H1 (cell line): ENCODE measurements at regions not wholly inside any gene's neighbourhood (a gene's known extent, or its start where the extent isn't known, plus 50 kb on each side); places are given as distances from the start of the nearest gene placed in this dataset.

Experiments
- CTCF ChIA-PET: fragments of 300-600 bp; sonication (Branson Sonifier 250); formaldehyde crosslinking; loops from one replicate; lab custom pipeline; 2021; ENCODE audit not compliant: partially characterized antibody; lab: Charles Lee
- POLR2A ChIA-PET: fragments of 300-600 bp; sonication (Branson Sonifier 250); formaldehyde crosslinking; loops from one replicate; lab custom pipeline; 2021; ENCODE audit warnings: inconsistent platforms; ENCODE audit not compliant: partially characterized antibody; lab: Charles Lee
- DNase-seq, 2 experiments: peaks; one replicate each; pipeline versions ENCODE4 v3.0.0 to v3.0.0-alpha.2; 2010 to 2022; ENCODE audit warnings: low spot score in 2 of 2, low read depth in 1 of 2, mixed read lengths in 1 of 2
- FAIRE-seq: peaks from 2 replicates; lab custom pipeline; 2011; peaks lifted over from hg19 to GRCh38; lab: Jason Lieb, UNC
- H2AFZ ChIP-seq: 2 replicates; pipeline ENCODE4 v1.8.1; 2012; ENCODE audit warnings: low read length, inconsistent platforms
- H2AK5ac ChIP-seq: 2 replicates; pipeline ENCODE4 v1.6.1; 2013; ENCODE audit warnings: low read depth, low read length
- H2BK120ac ChIP-seq: replicated peaks from 2 replicates; pipeline ENCODE3; 2013; ENCODE audit warnings: low read depth, low read length, inconsistent platforms
- H2BK12ac ChIP-seq: 2 replicates; pipeline ENCODE4 v1.6.1; 2013; ENCODE audit warnings: low read depth, low read length
- H2BK15ac ChIP-seq: 2 replicates; pipeline ENCODE4 v1.6.1; 2013; ENCODE audit warnings: low read length
- H2BK20ac ChIP-seq: 2 replicates; pipeline ENCODE4 v1.6.1; 2013; ENCODE audit warnings: low read length
- H2BK5ac ChIP-seq: 2 replicates; pipeline ENCODE4 v1.6.1; 2013; ENCODE audit warnings: low read depth, low read length
- H3K14ac ChIP-seq: 2 replicates; pipeline ENCODE4 v1.6.1; 2013; ENCODE audit warnings: inconsistent platforms; ENCODE audit not compliant: insufficient read length
- H3K18ac ChIP-seq: 2 replicates; pipeline ENCODE4 v1.6.1; 2013; ENCODE audit warnings: low read length; ENCODE audit errors: extremely low read depth
- H3K23ac ChIP-seq: 2 replicates; pipeline ENCODE4 v1.6.1; 2013; ENCODE audit warnings: inconsistent platforms; ENCODE audit not compliant: insufficient read length
- H3K23me2 ChIP-seq: 2 replicates; pipeline ENCODE4 v1.6.1; 2013; ENCODE audit warnings: low read depth, low read length
- H3K27ac ChIP-seq: 2 replicates; pipeline ENCODE4 v1.6.1; 2011; ENCODE audit warnings: low read depth, low read length, inconsistent platforms
- H3K27me3 ChIP-seq, 4 experiments: replicated peaks in 1 of 4; 1 replicate in 1 of 4; 2 replicates in 3 of 4; pipeline versions ENCODE4 v1.6.1 to v1.8.1; 2011 to 2013; ENCODE audit warnings: low read length in 3 of 4, mild to moderate bottlenecking in 3 of 4, inconsistent platforms in 2 of 4, mixed read lengths in 2 of 4, moderate library complexity in 1 of 4; ENCODE audit not compliant: control insufficient read depth in 3 of 4, insufficient read depth in 3 of 4; ENCODE audit errors: extremely low read depth in 1 of 4
- H3K36me3 ChIP-seq, 4 experiments: 2 replicates each; pipeline versions ENCODE4 v1.6.1 to v1.8.1; 2011 to 2013; ENCODE audit warnings: mild to moderate bottlenecking in 4 of 4, low read length in 3 of 4, moderate library complexity in 2 of 4, control low read depth in 1 of 4, inconsistent platforms in 1 of 4; ENCODE audit not compliant: insufficient read depth in 4 of 4, control insufficient read depth in 2 of 4
- H3K4ac ChIP-seq: replicated peaks from 2 replicates; pipeline ENCODE3; 2013; ENCODE audit warnings: low read length, low read depth, mixed read lengths, inconsistent platforms; ENCODE audit not compliant: insufficient read length
- H3K4me1 ChIP-seq, 4 experiments: replicated peaks in 1 of 4; 1 replicate in 1 of 4; 2 replicates in 3 of 4; pipeline versions ENCODE4 v1.6.1 to v1.8.1; 2011 to 2013; ENCODE audit warnings: low read length in 3 of 4, inconsistent platforms in 2 of 4, mixed read lengths in 1 of 4; ENCODE audit not compliant: insufficient read depth in 4 of 4, control insufficient read depth in 3 of 4
- H3K4me2 ChIP-seq, 2 experiments: 2 replicates each; pipeline versions ENCODE4 v1.6.1 to v1.8.1; 2011 to 2013; ENCODE audit warnings: low read depth in 2 of 2, low read length in 2 of 2, control low read depth in 1 of 2, inconsistent platforms in 1 of 2, mild to moderate bottlenecking in 1 of 2; ENCODE audit not compliant: insufficient read depth in 1 of 2
- H3K4me3 ChIP-seq, 4 experiments: fragments of 200-600, 300-600 bp in 1 of 4; sonication (generic), shearing (Covaris generic), sonication (Bioruptor Twin) in 1 of 4; 2 replicates each; pipeline versions ENCODE4 v1.5.1 to v1.8.1; 2011 to 2016; ENCODE audit warnings: low read length in 4 of 4, low read depth in 3 of 4, control low read depth in 2 of 4, inconsistent platforms in 2 of 4, mild to moderate bottlenecking in 2 of 4, mixed read lengths in 1 of 4, moderate library complexity in 1 of 4; ENCODE audit not compliant: insufficient read depth in 2 of 4; ENCODE audit errors: extremely low read depth in 1 of 4
- H3K56ac ChIP-seq: replicated peaks from 2 replicates; pipeline ENCODE3; 2013; ENCODE audit warnings: low read depth, mild to moderate bottlenecking, mixed read lengths, low read length, inconsistent platforms; ENCODE audit not compliant: insufficient read length
- H3K79me1 ChIP-seq: 2 replicates; pipeline ENCODE4 v1.6.1; 2013; ENCODE audit warnings: low read depth, low read length, control low read depth
- H3K79me2 ChIP-seq, 2 experiments: 2 replicates each; pipeline versions ENCODE4 v1.6.1 to v1.8.1; 2012 to 2013; ENCODE audit warnings: low read length in 2 of 2, mild to moderate bottlenecking in 2 of 2, inconsistent platforms in 1 of 2; ENCODE audit not compliant: insufficient read depth in 2 of 2, control insufficient read depth in 1 of 2
- H3K9ac ChIP-seq, 4 experiments: replicated peaks in 1 of 4; 1 replicate in 1 of 4; 2 replicates in 3 of 4; pipeline versions ENCODE4 v1.6.1 to v1.8.1; 2011 to 2013; ENCODE audit warnings: low read depth in 3 of 4, low read length in 3 of 4, control low read depth in 2 of 4, mild to moderate bottlenecking in 2 of 4, moderate library complexity in 2 of 4, inconsistent platforms in 1 of 4; ENCODE audit errors: extremely low read depth in 1 of 4
- H3K9me3 ChIP-seq, 2 experiments: 2 replicates each; pipeline versions ENCODE4 v1.6.1 to v1.8.1; 2012 to 2013; ENCODE audit warnings: mild to moderate bottlenecking in 2 of 2, moderate library complexity in 2 of 2, control low read depth in 1 of 2, inconsistent platforms in 1 of 2, low read depth in 1 of 2, low read length in 1 of 2, mixed read lengths in 1 of 2; ENCODE audit not compliant: insufficient read depth in 2 of 2
- H4K20me1 ChIP-seq, 2 experiments: replicated peaks in 1 of 2; 2 replicates each; pipeline versions ENCODE3 to v1.8.1; 2011 to 2013; ENCODE audit warnings: inconsistent platforms in 2 of 2, low read length in 2 of 2, mild to moderate bottlenecking in 1 of 2; ENCODE audit not compliant: insufficient read depth in 2 of 2, control insufficient read depth in 1 of 2
- H4K5ac ChIP-seq: 2 replicates; pipeline ENCODE4 v1.6.1; 2013; ENCODE audit warnings: low read length, low read depth, mixed read lengths, inconsistent platforms; ENCODE audit not compliant: insufficient read length
- H4K8ac ChIP-seq: 2 replicates; pipeline ENCODE4 v1.8.0; 2013; ENCODE audit warnings: mild to moderate bottlenecking, moderate library complexity, low read length, inconsistent platforms; ENCODE audit not compliant: insufficient read depth; ENCODE audit errors: extremely low read depth
- H4K91ac ChIP-seq: replicated peaks from 2 replicates; pipeline ENCODE3; 2013; ENCODE audit warnings: low read length, mixed read lengths, inconsistent platforms; ENCODE audit not compliant: insufficient read length
- CHD2 ChIP-seq: IDR thresholded peaks from 2 replicates; pipeline ENCODE4 v1.6.1; 2012; ENCODE audit warnings: low read length, improper control_type of control experiment
- CTBP2 ChIP-seq: IDR thresholded peaks from 2 replicates; pipeline ENCODE4 v1.7.0; 2011; ENCODE audit warnings: borderline replicate concordance, mild to moderate bottlenecking, moderate library complexity, mixed read lengths, low read length; ENCODE audit not compliant: insufficient read depth, insufficient read length
- POLR2AphosphoS5 ChIP-seq: IDR thresholded peaks from 2 replicates; pipeline ENCODE4 v1.6.1; 2011; ENCODE audit warnings: low read depth, low read length
- RAD21 ChIP-seq, 2 experiments: IDR thresholded peaks in 1 of 2; conservative IDR thresholded peaks in 1 of 2; 2 replicates each; pipeline ENCODE4 v1.6.1; 2011; ENCODE audit warnings: low read depth in 2 of 2, low read length in 2 of 2, improper control_type of control experiment in 1 of 2, inconsistent platforms in 1 of 2, mild to moderate bottlenecking in 1 of 2, moderate library complexity in 1 of 2
- SUZ12 ChIP-seq: fragments of 200-600 bp; sonication (generic); IDR thresholded peaks from 2 replicates; pipeline ENCODE4 v1.6.1; 2012; ENCODE audit warnings: mild to moderate bottlenecking, inconsistent platforms, low read length, moderate library complexity, mixed read lengths
- TAF1 ChIP-seq: IDR thresholded peaks from 2 replicates; pipeline ENCODE4 v1.6.1; 2011; ENCODE audit warnings: mild to moderate bottlenecking, low read depth, low read length
- WGBS, 2 experiments: shearing (Covaris generic) in 1 of 2; methylation state at CpG; one replicate each; pipeline versions ENCODE4 v1.1.6 to v1.1.7; 2013 to 2015; ENCODE audit warnings: low lambda C conversion rate in 2 of 2, mixed read lengths in 2 of 2, inconsistent platforms in 1 of 2, low coverage in 1 of 2, missing lambda C conversion rate in 1 of 2; ENCODE audit not compliant: insufficient replicate concordance in 2 of 2, insufficient coverage in 1 of 2, insufficient read length in 1 of 2; ENCODE audit errors: extremely low coverage in 1 of 2, missing lambda C conversion rate in 1 of 2; 5-methylcytosine and 5-hydroxymethylcytosine counted together
- TF ChIP-seq, protein P1 (sequence below), 3 experiments: IDR thresholded peaks; 1 replicate in 2 of 3; 2 replicates in 1 of 3; pipeline versions ENCODE4 v1.5.1 to v1.6.1; 2011; ENCODE audit warnings: low read length in 3 of 3, mild to moderate bottlenecking in 3 of 3, inconsistent platforms in 2 of 3, low read depth in 1 of 3, moderate library complexity in 1 of 3; ENCODE audit not compliant: insufficient read depth in 1 of 3; ENCODE audit errors: control extremely low read depth in 1 of 3
- TF ChIP-seq, protein P2 (sequence below): IDR thresholded peaks from 2 replicates; pipeline ENCODE4 v1.6.1; 2012; ENCODE audit warnings: low read length, inconsistent platforms

DNA sequence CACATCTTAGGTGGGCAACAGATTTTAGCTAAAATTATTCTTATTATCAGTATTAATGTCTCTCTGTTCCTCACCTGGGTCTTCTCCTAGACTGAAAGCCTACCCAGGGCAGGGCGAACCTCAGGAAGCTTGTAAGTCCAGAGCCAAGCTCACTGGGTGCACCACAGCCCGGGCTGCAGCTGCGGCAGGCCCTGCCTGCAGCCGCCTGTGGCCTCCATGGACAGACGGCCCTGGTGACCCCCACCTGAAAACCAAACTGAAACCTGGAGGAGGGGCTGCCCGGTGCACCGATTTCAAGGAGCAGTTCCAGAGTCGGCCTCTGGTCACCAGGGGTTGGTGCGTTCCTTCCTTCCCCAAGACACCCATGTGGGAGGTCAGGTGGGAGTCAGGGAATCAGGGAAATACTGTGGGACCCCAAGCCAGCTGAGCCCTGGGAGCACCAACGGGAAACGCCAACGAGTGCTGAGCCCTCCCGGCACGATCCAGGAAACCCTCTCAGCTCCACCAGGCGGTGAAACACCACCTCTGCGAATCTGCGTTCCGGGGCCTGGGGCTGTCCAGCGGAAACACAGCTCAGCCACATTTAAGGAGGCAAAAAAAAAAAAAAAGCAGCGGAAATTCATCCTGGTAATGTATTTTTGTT lies 68.6 kb upstream of the PPP1R26 start:
- no peak overlapping the region for H3K18ac ChIP-seq
- no peak overlapping the region for H2AK5ac ChIP-seq
- no peak overlapping the region for H4K91ac ChIP-seq
- no peaks in the 10 kb centered on the region for H4K20me1 ChIP-seq
- no peaks in the 10 kb centered on the region; a peak in 2 of 7 replicates for H3K27me3 ChIP-seq
- WGBS, 2 experiments: 72% methylated on average over 13 of the region's 20 CpGs; no CpG with 5 or more reads in 1 of the 2 experiments
- ChIA-PET CTCF (interaction anchor here (0.6 to 10.4 kb wide), 33 partner anchors 11 to 632 kb away, joined by 3 to 137 read pairs (median 4); partner anchors contain the start of gene OLFM1), POLR2A (interaction anchor here (0.9 kb wide), 1 partner anchor 40 kb away, joined by 3 read pairs; no protein-coding TSS in a partner anchor)
- no peak overlapping the region for H3K23ac ChIP-seq
- no peaks in the 10 kb centered on the region for H3K79me1 ChIP-seq
- H4K8ac ChIP-seq: no peak overlapping the region
- no peak overlapping the region for H3K14ac ChIP-seq
- H2BK5ac ChIP-seq: no peak overlapping the region
- no peak for FAIRE-seq
- no peaks in the 10 kb centered on the region for H3K9me3 ChIP-seq
- no peak overlapping the region for H2AFZ ChIP-seq
- no peaks in the 10 kb centered on the region for H3K23me2 ChIP-seq
- H3K36me3 ChIP-seq: no peaks in the 10 kb centered on the region
- no peak overlapping the region for H3K4me3 ChIP-seq
- H3K9ac ChIP-seq: no peak overlapping the region
- no peak overlapping the region for H2BK12ac ChIP-seq
- H3K27ac ChIP-seq: no peak overlapping the region
- H3K4me2 ChIP-seq: no peak overlapping the region
- H2BK20ac ChIP-seq: no peak overlapping the region
- no peaks in the 10 kb centered on the region for H3K79me2 ChIP-seq
- H3K56ac ChIP-seq: no peak overlapping the region
- no peak overlapping the region for H2BK120ac ChIP-seq
- no peaks in the 10 kb centered on the region for H3K4me1 ChIP-seq
- no peak overlapping the region for H3K4ac ChIP-seq
- H4K5ac ChIP-seq: no peak overlapping the region
- H2BK15ac ChIP-seq: peak overlapping the region; percentile 46; the same call in 1 of the 2 replicates
- peak in 1 of 2 experiments; percentile 56 for DNase-seq
- TF ChIP-seq RAD21 (IDR thresholded peaks at IDR 0.05 in 1 of 2, conservative IDR thresholded peaks at IDR 0.05 in 1 of 2; ENCODE audit: low read depth in 2 of 2, low read length in 2 of 2): peak in 1 of 2 experiments; percentile 35; a peak in 3 of 4 replicates
- TF ChIP-seq POLR2AphosphoS5: no peak
- TF ChIP-seq CHD2: no peak
- TF ChIP-seq CTBP2: no peak
- TF ChIP-seq, protein P1, sequence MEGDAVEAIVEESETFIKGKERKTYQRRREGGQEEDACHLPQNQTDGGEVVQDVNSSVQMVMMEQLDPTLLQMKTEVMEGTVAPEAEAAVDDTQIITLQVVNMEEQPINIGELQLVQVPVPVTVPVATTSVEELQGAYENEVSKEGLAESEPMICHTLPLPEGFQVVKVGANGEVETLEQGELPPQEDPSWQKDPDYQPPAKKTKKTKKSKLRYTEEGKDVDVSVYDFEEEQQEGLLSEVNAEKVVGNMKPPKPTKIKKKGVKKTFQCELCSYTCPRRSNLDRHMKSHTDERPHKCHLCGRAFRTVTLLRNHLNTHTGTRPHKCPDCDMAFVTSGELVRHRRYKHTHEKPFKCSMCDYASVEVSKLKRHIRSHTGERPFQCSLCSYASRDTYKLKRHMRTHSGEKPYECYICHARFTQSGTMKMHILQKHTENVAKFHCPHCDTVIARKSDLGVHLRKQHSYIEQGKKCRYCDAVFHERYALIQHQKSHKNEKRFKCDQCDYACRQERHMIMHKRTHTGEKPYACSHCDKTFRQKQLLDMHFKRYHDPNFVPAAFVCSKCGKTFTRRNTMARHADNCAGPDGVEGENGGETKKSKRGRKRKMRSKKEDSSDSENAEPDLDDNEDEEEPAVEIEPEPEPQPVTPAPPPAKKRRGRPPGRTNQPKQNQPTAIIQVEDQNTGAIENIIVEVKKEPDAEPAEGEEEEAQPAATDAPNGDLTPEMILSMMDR (IDR thresholded peaks at IDR 0.05; ENCODE audit: control extremely low read depth in 1 of 3, insufficient read depth in 1 of 3, low read depth in 1 of 3, low read length in 3 of 3): peak in 2 of 3 experiments; percentile 16 to 29; a peak in 2 of 4 replicates
- no peak for TF ChIP-seq SUZ12
- TF ChIP-seq, protein P2, sequence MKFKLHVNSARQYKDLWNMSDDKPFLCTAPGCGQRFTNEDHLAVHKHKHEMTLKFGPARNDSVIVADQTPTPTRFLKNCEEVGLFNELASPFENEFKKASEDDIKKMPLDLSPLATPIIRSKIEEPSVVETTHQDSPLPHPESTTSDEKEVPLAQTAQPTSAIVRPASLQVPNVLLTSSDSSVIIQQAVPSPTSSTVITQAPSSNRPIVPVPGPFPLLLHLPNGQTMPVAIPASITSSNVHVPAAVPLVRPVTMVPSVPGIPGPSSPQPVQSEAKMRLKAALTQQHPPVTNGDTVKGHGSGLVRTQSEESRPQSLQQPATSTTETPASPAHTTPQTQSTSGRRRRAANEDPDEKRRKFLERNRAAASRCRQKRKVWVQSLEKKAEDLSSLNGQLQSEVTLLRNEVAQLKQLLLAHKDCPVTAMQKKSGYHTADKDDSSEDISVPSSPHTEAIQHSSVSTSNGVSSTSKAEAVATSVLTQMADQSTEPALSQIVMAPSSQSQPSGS: no peak
- no peak for TF ChIP-seq TAF1
